GM12878 (cell line): ENCODE measurements at regions not wholly inside any gene's neighbourhood (a gene's known extent, or its start where the extent isn't known, plus 50 kb on each side); places are given as distances from the start of the nearest gene placed in this dataset.

ENCODE experiments used
- ATAC-seq: fragments of 200-7000 bp; cut with Tn5 transposase; 3 replicates; pipeline ENCODE4 v1.9.1; 2020; ENCODE audit warnings: mild to moderate bottlenecking, moderate library complexity
- BruUV-seq: library from RNA; stranded (reverse); fragments of 400-500 nt; replicated peaks from 2 replicates; lab custom pipeline; 2021; lab: Mats Ljungman, UMichigan
- CTCF ChIA-PET: fragments of 300-600 bp; sonication (Branson Sonifier 250); formaldehyde crosslinking; extraction: SDS; loops from one replicate; lab custom pipeline; 2021; ENCODE audit warnings: inconsistent platforms; lab: Yijun Ruan, JAX
- POLR2A ChIA-PET: fragments of 350-600 bp; formaldehyde crosslinking; extraction: SDS; loops from one replicate; lab custom pipeline; 2021; ENCODE audit warnings: inconsistent platforms; lab: Charles Lee
- RAD21 ChIA-PET: fragments of 300-600 bp; sonication (Branson Sonifier 250); formaldehyde crosslinking; loops from one replicate; lab custom pipeline; 2023; ENCODE audit warnings: antibody characterized with exemption; ENCODE audit not compliant: unreplicated experiment; lab: Charles Lee
- SMC1A ChIA-PET: fragments of 300-600 bp; sonication (Branson Sonifier 250); formaldehyde crosslinking; loops from one replicate; lab custom pipeline; 2023; ENCODE audit not compliant: unreplicated experiment, uncharacterized antibody; lab: Charles Lee
- DNase-seq: peaks from one replicate; pipeline ENCODE4 v3.0.0-alpha.2; 2011; ENCODE audit warnings: low read depth, low spot score
- FAIRE-seq: peaks from 3 replicates; lab custom pipeline; 2011; peaks lifted over from hg19 to GRCh38; lab: Jason Lieb, UNC
- H2AFZ ChIP-seq: 2 replicates; pipeline ENCODE4 v1.6.0; 2011; ENCODE audit warnings: low read depth, low read length, control low read depth; ENCODE audit not compliant: control insufficient read depth
- H3K27ac ChIP-seq: 2 replicates; pipeline ENCODE4 v1.5.1; 2011; ENCODE audit warnings: control low read depth; ENCODE audit not compliant: control insufficient read depth, insufficient read depth
- H3K27me3 ChIP-seq, 2 experiments: replicated peaks in 1 of 2; 2 replicates each; pipeline versions ENCODE4 v1.6.0 to v1.6.1; 2011; ENCODE audit warnings: low read length in 1 of 2; ENCODE audit not compliant: control insufficient read depth in 2 of 2, insufficient read depth in 2 of 2
- H3K36me3 ChIP-seq, 2 experiments: 2 replicates each; pipeline ENCODE4 v1.5.1; 2011; ENCODE audit warnings: low read length in 1 of 2; ENCODE audit not compliant: control insufficient read depth in 2 of 2, insufficient read depth in 2 of 2
- H3K4me1 ChIP-seq: 2 replicates; pipeline ENCODE4 v1.6.1; 2011; ENCODE audit warnings: mild to moderate bottlenecking, low read length, moderate library complexity, mixed read lengths; ENCODE audit not compliant: control insufficient read depth, insufficient read depth
- H3K4me2 ChIP-seq: 2 replicates; pipeline ENCODE4 v1.6.0; 2011; ENCODE audit warnings: control low read depth; ENCODE audit not compliant: control insufficient read depth, insufficient read depth
- H3K4me3 ChIP-seq: fragments of 200-600 bp; sonication (generic); 2 replicates; pipeline ENCODE4 v1.5.1; 2016
- H3K79me2 ChIP-seq: 2 replicates; pipeline ENCODE4 v1.6.0; 2011; ENCODE audit warnings: low read length; ENCODE audit not compliant: control insufficient read depth, insufficient read depth
- H3K9ac ChIP-seq: 2 replicates; pipeline ENCODE4 v1.8.0; 2011; ENCODE audit warnings: low read length, control low read depth, mixed read lengths; ENCODE audit not compliant: control insufficient read depth, insufficient read depth
- H3K9me3 ChIP-seq: replicated peaks from 3 replicates; pipeline ENCODE4 v1.5.1; 2011; ENCODE audit warnings: mild to moderate bottlenecking, low read length; ENCODE audit not compliant: control insufficient read depth, insufficient read depth
- H4K20me1 ChIP-seq: 2 replicates; pipeline ENCODE4 v1.6.0; 2011; ENCODE audit not compliant: control insufficient read depth, insufficient read depth
- CUX1 ChIP-seq: IDR thresholded peaks from 2 replicates; pipeline ENCODE4 v1.6.1; 2012; ENCODE audit warnings: improper control_type of control experiment, low read depth, low read length; ENCODE audit not compliant: insufficient replicate concordance
- HSF1 ChIP-seq: fragments of 150-350 bp; IDR thresholded peaks from 2 replicates; pipeline ENCODE4 v1.6.1; 2014; ENCODE audit warnings: mild to moderate bottlenecking, low read depth, low read length
- IKZF2 ChIP-seq, 2 experiments: fragments of 450-650 bp; IDR thresholded peaks; 2 replicates each; pipeline ENCODE4 v1.6.1; 2017; ENCODE audit warnings: mild to moderate bottlenecking in 2 of 2, moderate library complexity in 2 of 2
- IRF3 ChIP-seq: fragments of 450-650 bp; IDR thresholded peaks from 2 replicates; pipeline ENCODE4 v1.6.1; 2014; ENCODE audit warnings: mild to moderate bottlenecking
- IRF5 ChIP-seq: fragments of 450-650 bp; IDR thresholded peaks from 2 replicates; pipeline ENCODE4 v1.6.1; 2017; ENCODE audit warnings: borderline replicate concordance
- JUND ChIP-seq: IDR thresholded peaks from 2 replicates; pipeline ENCODE4 v1.6.1; 2012; ENCODE audit warnings: low read depth, mild to moderate bottlenecking, low read length, improper control_type of control experiment, moderate library complexity
- LARP7 ChIP-seq: fragments of 450-650 bp; IDR thresholded peaks from 2 replicates; pipeline ENCODE4 v1.6.1; 2017; ENCODE audit warnings: mild to moderate bottlenecking
- MTA2 ChIP-seq: fragments of 450-650 bp; IDR thresholded peaks from 2 replicates; pipeline ENCODE4 v1.6.1; 2016; ENCODE audit warnings: low read depth, mild to moderate bottlenecking, moderate library complexity
- NFIC ChIP-seq: IDR thresholded peaks from 2 replicates; pipeline ENCODE4 v1.6.1; 2012; ENCODE audit warnings: low read depth, mild to moderate bottlenecking, inconsistent platforms, low read length, moderate library complexity
- NRF1 ChIP-seq: conservative IDR thresholded peaks from 2 replicates; pipeline ENCODE4 v1.6.1; 2011; ENCODE audit warnings: mild to moderate bottlenecking, low read depth, low read length, improper control_type of control experiment
- SREBF2 ChIP-seq: IDR thresholded peaks from 2 replicates; pipeline ENCODE4 v1.6.1; 2012; ENCODE audit warnings: mild to moderate bottlenecking, low read length
- SUPT20H ChIP-seq: IDR thresholded peaks from 2 replicates; pipeline ENCODE4 v1.6.1; 2011; ENCODE audit warnings: low read depth, mild to moderate bottlenecking, low read length, moderate library complexity, borderline replicate concordance; ENCODE audit not compliant: control insufficient read depth
- ZNF217 ChIP-seq: fragments of 450-650 bp; IDR thresholded peaks from 2 replicates; pipeline ENCODE4 v1.6.1; 2017; ENCODE audit warnings: antibody characterized with exemption, mild to moderate bottlenecking
- ZNF384 ChIP-seq: IDR thresholded peaks from 2 replicates; pipeline ENCODE4 v1.6.1; 2012; ENCODE audit warnings: low read depth, mild to moderate bottlenecking, low read length, improper control_type of control experiment, borderline replicate concordance
- WGBS: methylation state at CpG from one replicate; pipeline ENCODE4 v1.1.6; 2016; ENCODE audit warnings: low lambda C conversion rate; ENCODE audit not compliant: insufficient replicate concordance, insufficient coverage; ENCODE audit errors: missing lambda C conversion rate; 5-methylcytosine and 5-hydroxymethylcytosine counted together
- in situ Hi-C: fragments of 300-500 bp; cut with MboI; formaldehyde crosslinking; loops from 9 replicates; pipeline ENCODE4 v1.14.3; 2018; ENCODE audit warnings: mixed read lengths
- intact Hi-C: fragments of 100-400 bp; cut with micrococcal nuclease; formaldehyde crosslinking; loops from one replicate; pipeline ENCODE4 v1.14.2; 2022; ENCODE audit not compliant: unreplicated experiment

GRCh38 chr4:115279330-115279729 lies 165.9 kb upstream of the NDST4 start:
- WGBS, result 0% methylated on average over 2 of the region's 2 CpGs
- TF ChIP-seq ZNF217, result no peak
- TF ChIP-seq ZNF384, result no peak
- TF ChIP-seq IKZF2 (IDR thresholded peaks at IDR 0.05), result no peak
- TF ChIP-seq NRF1, result no peak
- no peak for TF ChIP-seq HSF1
- no peak for TF ChIP-seq JUND
- no peak for TF ChIP-seq NFIC
- no peak for TF ChIP-seq CUX1
- TF ChIP-seq LARP7, result no peak
- TF ChIP-seq IRF3, result no peak
- no peak for TF ChIP-seq MTA2
- TF ChIP-seq SUPT20H, result no peak
- TF ChIP-seq SREBF2, result no peak
- TF ChIP-seq IRF5, result no peak

More at GRCh38 chr4:115279330-115279729, 165.9 kb upstream of the NDST4 start:
- Histone ChIP-seq H3K27ac (no peak overlapping the region), H3K79me2 (no peaks in the 10 kb centered on the region), H3K9ac (no peak overlapping the region), H3K9me3 (no peaks in the 10 kb centered on the region), H3K36me3 (no peaks in the 10 kb centered on the region), H3K4me2 (no peak overlapping the region), H3K27me3 (no peaks in the 10 kb centered on the region), H3K4me1 (0 out of 2 replicates have a peak, but pooled peaks cover 3% of the 10 kb centered on the region), H2AFZ (no peak overlapping the region), H3K4me3 (no peak overlapping the region), H4K20me1 (no peaks in the 10 kb centered on the region)
- in situ Hi-C loops, result no loop called here
- intact Hi-C loops, result loop anchor here (10.0 kb wide), 1 partner anchor 675 kb away; no protein-coding TSS in a partner anchor
- ATAC-seq, result peak; percentile 83
- POLR2A ChIA-PET, result no interaction called here
- RAD21 ChIA-PET, result no interaction called here
- no TSS peak for BruUV-seq
- SMC1A ChIA-PET, result no interaction called here
- no peak for DNase-seq
- no peak for FAIRE-seq
- CTCF ChIA-PET, result no interaction called here
